ENCODE measurements at regions not wholly inside any gene's neighbourhood (a gene's known extent, or its start where the extent isn't known, plus 50 kb on each side); places are given as distances from the start of the nearest gene placed in this dataset.
"Not testable (repeated sequence)": the region's sequence is repeated elsewhere in the genome, so short reads cannot be mapped to it uniquely, and the experiment has no call there.

- H3K79me2 ChIP-seq (ENCODE audit: control insufficient read depth in 1 of 2, insufficient read depth in 2 of 2, low read length in 2 of 2); H2AK5ac ChIP-seq (ENCODE audit: low read depth, low read length); DNase-seq (ENCODE audit: low read depth in 1 of 2, low spot score in 2 of 2); H4K91ac ChIP-seq (replicated peaks; ENCODE audit: insufficient read length, low read length); H2BK20ac ChIP-seq (ENCODE audit: low read length); H3K9me3 ChIP-seq (ENCODE audit: insufficient read depth in 2 of 2, low read depth in 1 of 2, low read length in 1 of 2); H3K4me2 ChIP-seq (ENCODE audit: insufficient read depth in 1 of 2, low read depth in 2 of 2, low read length in 2 of 2); H3K4me3 ChIP-seq (ENCODE audit: extremely low read depth in 1 of 4, insufficient read depth in 2 of 4, low read depth in 3 of 4, low read length in 4 of 4); H2BK12ac ChIP-seq (ENCODE audit: low read depth, low read length); H3K4ac ChIP-seq (replicated peaks; ENCODE audit: insufficient read length, low read depth, low read length); H2AFZ ChIP-seq (ENCODE audit: low read length); H3K9ac ChIP-seq (replicated peaks in 1 of 4; ENCODE audit: extremely low read depth in 1 of 4, low read depth in 3 of 4, low read length in 3 of 4); H2BK120ac ChIP-seq (replicated peaks; ENCODE audit: low read depth, low read length); H3K56ac ChIP-seq (replicated peaks; ENCODE audit: insufficient read length, low read depth, low read length); H3K79me1 ChIP-seq (ENCODE audit: low read depth, low read length); H4K8ac ChIP-seq (ENCODE audit: extremely low read depth, insufficient read depth, low read length); H4K20me1 ChIP-seq (replicated peaks in 1 of 2; ENCODE audit: control insufficient read depth in 1 of 2, insufficient read depth in 2 of 2, low read length in 2 of 2); H3K27me3 ChIP-seq (replicated peaks in 1 of 4; ENCODE audit: control insufficient read depth in 3 of 4, extremely low read depth in 1 of 4, insufficient read depth in 3 of 4, low read length in 3 of 4); H2BK5ac ChIP-seq (ENCODE audit: low read depth, low read length); H3K23me2 ChIP-seq (ENCODE audit: low read depth, low read length); H3K18ac ChIP-seq (ENCODE audit: extremely low read depth, low read length); H4K5ac ChIP-seq (ENCODE audit: insufficient read length, low read depth, low read length); H3K36me3 ChIP-seq (ENCODE audit: control insufficient read depth in 2 of 4, insufficient read depth in 4 of 4, low read length in 3 of 4); H2BK15ac ChIP-seq (ENCODE audit: low read length); H3K23ac ChIP-seq (ENCODE audit: insufficient read length); H3K27ac ChIP-seq (ENCODE audit: low read depth, low read length); FAIRE-seq; POLR2A ChIA-PET (ENCODE audit: partially characterized antibody); H3K14ac ChIP-seq (ENCODE audit: insufficient read length); H3K4me1 ChIP-seq (replicated peaks in 1 of 4; ENCODE audit: control insufficient read depth in 3 of 4, insufficient read depth in 4 of 4, low read length in 3 of 4): not testable (repeated sequence)
- WGBS, 2 experiments (ENCODE audit: extremely low coverage in 1 of 2, insufficient coverage in 1 of 2, insufficient read length in 1 of 2, insufficient replicate concordance in 2 of 2, low coverage in 1 of 2, low lambda C conversion rate in 2 of 2, missing lambda C conversion rate in 1 of 2) = 98% methylated on average over 14 of the region's 23 CpGs; no CpG with 5 or more reads in 1 of the 2 experiments
- CTCF ChIA-PET (ENCODE audit: partially characterized antibody) = interaction anchor here (0.6 to 1.9 kb wide), 3 partner anchors 19 to 454 kb away, joined by 3 to 4 read pairs (median 3); no protein-coding TSS in a partner anchor
Measured at GRCh38 chr3:150323091-150323490, 85.0 kb upstream of the TSC22D2 start.

GRCh38 chr3:150320971-150321370, 87.1 kb upstream of the TSC22D2 start:
- FAIRE-seq; H3K4ac ChIP-seq (replicated peaks; ENCODE audit: insufficient read length, low read depth, low read length); H2AFZ ChIP-seq (ENCODE audit: low read length); H4K8ac ChIP-seq (ENCODE audit: extremely low read depth, insufficient read depth, low read length); H2BK20ac ChIP-seq (ENCODE audit: low read length); H3K18ac ChIP-seq (ENCODE audit: extremely low read depth, low read length); H3K9me3 ChIP-seq (ENCODE audit: insufficient read depth in 2 of 2, low read depth in 1 of 2, low read length in 1 of 2); H4K5ac ChIP-seq (ENCODE audit: insufficient read length, low read depth, low read length); H3K23me2 ChIP-seq (ENCODE audit: low read depth, low read length); H2AK5ac ChIP-seq (ENCODE audit: low read depth, low read length); H3K9ac ChIP-seq (replicated peaks in 1 of 4; ENCODE audit: extremely low read depth in 1 of 4, low read depth in 3 of 4, low read length in 3 of 4); H3K4me3 ChIP-seq (ENCODE audit: extremely low read depth in 1 of 4, insufficient read depth in 2 of 4, low read depth in 3 of 4, low read length in 4 of 4); H4K91ac ChIP-seq (replicated peaks; ENCODE audit: insufficient read length, low read length); H3K27ac ChIP-seq (ENCODE audit: low read depth, low read length); POLR2A ChIA-PET (ENCODE audit: partially characterized antibody); H3K4me2 ChIP-seq (ENCODE audit: insufficient read depth in 1 of 2, low read depth in 2 of 2, low read length in 2 of 2); H2BK12ac ChIP-seq (ENCODE audit: low read depth, low read length); H3K79me1 ChIP-seq (ENCODE audit: low read depth, low read length); H3K36me3 ChIP-seq (ENCODE audit: control insufficient read depth in 2 of 4, insufficient read depth in 4 of 4, low read length in 3 of 4); H3K27me3 ChIP-seq (replicated peaks in 1 of 4; ENCODE audit: control insufficient read depth in 3 of 4, extremely low read depth in 1 of 4, insufficient read depth in 3 of 4, low read length in 3 of 4); H3K23ac ChIP-seq (ENCODE audit: insufficient read length); H3K4me1 ChIP-seq (replicated peaks in 1 of 4; ENCODE audit: control insufficient read depth in 3 of 4, insufficient read depth in 4 of 4, low read length in 3 of 4); DNase-seq (ENCODE audit: low read depth in 1 of 2, low spot score in 2 of 2); H4K20me1 ChIP-seq (replicated peaks in 1 of 2; ENCODE audit: control insufficient read depth in 1 of 2, insufficient read depth in 2 of 2, low read length in 2 of 2); H3K56ac ChIP-seq (replicated peaks; ENCODE audit: insufficient read length, low read depth, low read length); H2BK5ac ChIP-seq (ENCODE audit: low read depth, low read length); H3K14ac ChIP-seq (ENCODE audit: insufficient read length); H2BK15ac ChIP-seq (ENCODE audit: low read length); H3K79me2 ChIP-seq (ENCODE audit: control insufficient read depth in 1 of 2, insufficient read depth in 2 of 2, low read length in 2 of 2); H2BK120ac ChIP-seq (replicated peaks; ENCODE audit: low read depth, low read length): not testable (repeated sequence)
- WGBS, 2 experiments (ENCODE audit: extremely low coverage in 1 of 2, insufficient coverage in 1 of 2, insufficient read length in 1 of 2, insufficient replicate concordance in 2 of 2, low coverage in 1 of 2, low lambda C conversion rate in 2 of 2, missing lambda C conversion rate in 1 of 2) = 50% methylated on average over 1 of the region's 1 CpG; no CpG with 5 or more reads in 1 of the 2 experiments
- CTCF ChIA-PET (ENCODE audit: partially characterized antibody) = interaction anchor here (1.1 to 3.2 kb wide), 3 partner anchors 10 to 68 kb away, joined by 3 to 8 read pairs (median 4); no protein-coding TSS in a partner anchor
